ENCODE measurements at regions not wholly inside any gene's neighbourhood (a gene's known extent, or its start where the extent isn't known, plus 50 kb on each side); places are given as distances from the start of the nearest gene placed in this dataset.

DNA sequence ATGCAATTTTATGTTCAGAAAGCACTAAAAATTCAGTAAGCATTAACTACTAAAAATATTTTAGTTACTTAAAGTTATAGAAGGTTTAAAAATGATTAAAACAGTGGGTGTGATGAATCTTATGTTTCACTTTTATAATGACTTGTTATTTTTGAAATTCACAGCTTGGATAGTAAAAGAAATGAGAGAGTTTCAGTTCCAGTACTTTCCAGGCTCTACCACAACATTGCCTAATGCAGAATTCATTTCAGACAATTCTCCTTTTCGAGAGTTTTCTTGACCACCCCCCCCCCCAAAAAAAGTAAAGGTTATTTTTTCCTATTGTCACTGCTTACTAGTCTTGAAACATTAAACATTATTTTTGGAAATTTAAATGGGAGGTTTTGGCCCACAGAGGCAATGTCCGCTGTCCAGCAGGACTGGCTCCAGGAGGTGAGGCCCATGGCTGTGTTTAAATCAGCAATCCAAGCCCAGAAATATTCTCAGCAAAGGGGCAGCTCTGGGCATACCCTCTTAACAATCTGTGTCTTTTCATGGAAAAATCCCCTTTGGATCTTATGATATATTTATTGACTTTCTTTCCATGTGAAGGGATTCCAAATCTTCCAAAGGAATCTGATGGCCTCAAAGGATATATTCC lies 519.9 kb downstream of the MAFB start:
- no peak overlapping the region for H3K27ac ChIP-seq
- H3K4me3 ChIP-seq: no peak overlapping the region
- TF ChIP-seq, protein P1, sequence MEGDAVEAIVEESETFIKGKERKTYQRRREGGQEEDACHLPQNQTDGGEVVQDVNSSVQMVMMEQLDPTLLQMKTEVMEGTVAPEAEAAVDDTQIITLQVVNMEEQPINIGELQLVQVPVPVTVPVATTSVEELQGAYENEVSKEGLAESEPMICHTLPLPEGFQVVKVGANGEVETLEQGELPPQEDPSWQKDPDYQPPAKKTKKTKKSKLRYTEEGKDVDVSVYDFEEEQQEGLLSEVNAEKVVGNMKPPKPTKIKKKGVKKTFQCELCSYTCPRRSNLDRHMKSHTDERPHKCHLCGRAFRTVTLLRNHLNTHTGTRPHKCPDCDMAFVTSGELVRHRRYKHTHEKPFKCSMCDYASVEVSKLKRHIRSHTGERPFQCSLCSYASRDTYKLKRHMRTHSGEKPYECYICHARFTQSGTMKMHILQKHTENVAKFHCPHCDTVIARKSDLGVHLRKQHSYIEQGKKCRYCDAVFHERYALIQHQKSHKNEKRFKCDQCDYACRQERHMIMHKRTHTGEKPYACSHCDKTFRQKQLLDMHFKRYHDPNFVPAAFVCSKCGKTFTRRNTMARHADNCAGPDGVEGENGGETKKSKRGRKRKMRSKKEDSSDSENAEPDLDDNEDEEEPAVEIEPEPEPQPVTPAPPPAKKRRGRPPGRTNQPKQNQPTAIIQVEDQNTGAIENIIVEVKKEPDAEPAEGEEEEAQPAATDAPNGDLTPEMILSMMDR (IDR thresholded peaks at IDR 0.05): no peak
- DNase-seq (ENCODE audit: low spot score): no peak

DNA sequence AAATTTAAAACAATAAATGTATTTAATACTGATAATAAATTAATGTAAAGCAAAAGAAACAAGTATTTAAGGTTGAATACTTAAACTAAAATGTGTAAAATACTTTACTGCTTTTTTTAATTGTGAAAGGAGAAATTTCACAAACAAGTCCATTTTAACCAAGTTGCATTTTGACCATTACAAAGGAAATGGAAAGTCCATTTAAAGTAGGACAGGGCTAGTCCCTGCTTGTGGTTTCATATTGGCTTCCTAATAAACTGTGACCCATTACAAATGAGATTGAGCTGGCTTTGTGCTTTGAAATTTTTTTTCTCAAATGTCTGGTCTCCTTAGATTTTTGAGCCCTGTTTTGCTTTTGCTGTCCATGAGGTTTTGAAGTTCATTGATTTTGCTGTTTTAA lies 527.6 kb downstream of the MAFB start:
- DNase-seq (ENCODE audit: low spot score): no peak
- Histone ChIP-seq H3K4me3 (no peak overlapping the region), H3K27ac (no peak overlapping the region)
- TF ChIP-seq, protein P1 (IDR thresholded peaks at IDR 0.05): no peak

DNA sequence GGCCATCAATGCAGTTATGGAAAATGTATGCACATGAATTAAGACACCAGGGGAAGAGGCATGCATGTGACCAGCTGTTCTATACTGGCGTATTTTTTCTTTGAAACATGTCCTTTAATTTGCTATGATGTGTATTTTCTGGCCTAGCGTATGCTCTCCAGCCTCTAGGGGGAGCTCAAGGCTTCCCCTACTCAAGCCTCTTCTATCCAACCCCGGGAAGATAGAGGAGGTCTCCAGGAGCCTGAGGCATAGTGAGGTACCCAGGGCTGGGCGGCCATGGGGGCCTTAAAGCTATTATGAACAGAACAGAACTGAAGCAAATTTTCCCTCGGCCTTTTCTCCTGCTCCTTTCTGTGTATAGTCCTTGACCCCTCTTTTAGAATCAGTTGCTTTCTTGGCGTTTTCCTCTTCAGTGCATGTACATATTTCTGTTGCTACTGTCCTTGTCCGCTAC lies 528.9 kb downstream of the MAFB start:
- no peak overlapping the region for H3K4me3 ChIP-seq
- no peak for DNase-seq (ENCODE audit: low spot score)
- TF ChIP-seq, protein P1 (IDR thresholded peaks at IDR 0.05): peak; percentile 59
- H3K27ac ChIP-seq: no peak overlapping the region

DNA sequence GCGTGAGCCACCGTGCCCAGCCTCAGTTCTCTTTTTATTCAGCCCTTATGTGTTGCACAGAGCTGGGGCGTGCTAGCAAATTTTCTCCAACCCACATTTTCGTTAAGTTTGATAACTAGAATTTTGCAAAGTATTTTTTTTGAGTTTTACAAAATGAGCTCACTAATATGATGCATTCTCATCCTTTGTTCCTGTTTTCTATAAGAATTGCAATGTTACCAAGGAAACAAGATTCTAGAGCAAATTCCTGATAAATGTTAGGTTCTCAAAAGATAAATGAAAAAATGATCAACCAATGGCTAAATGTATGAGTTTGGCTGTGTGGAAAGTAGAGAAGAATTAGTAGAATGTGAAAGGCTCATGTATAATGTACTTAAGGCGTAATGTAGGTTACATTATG lies 529.8 kb downstream of the MAFB start:
- no peak for DNase-seq (ENCODE audit: low spot score)

DNA sequence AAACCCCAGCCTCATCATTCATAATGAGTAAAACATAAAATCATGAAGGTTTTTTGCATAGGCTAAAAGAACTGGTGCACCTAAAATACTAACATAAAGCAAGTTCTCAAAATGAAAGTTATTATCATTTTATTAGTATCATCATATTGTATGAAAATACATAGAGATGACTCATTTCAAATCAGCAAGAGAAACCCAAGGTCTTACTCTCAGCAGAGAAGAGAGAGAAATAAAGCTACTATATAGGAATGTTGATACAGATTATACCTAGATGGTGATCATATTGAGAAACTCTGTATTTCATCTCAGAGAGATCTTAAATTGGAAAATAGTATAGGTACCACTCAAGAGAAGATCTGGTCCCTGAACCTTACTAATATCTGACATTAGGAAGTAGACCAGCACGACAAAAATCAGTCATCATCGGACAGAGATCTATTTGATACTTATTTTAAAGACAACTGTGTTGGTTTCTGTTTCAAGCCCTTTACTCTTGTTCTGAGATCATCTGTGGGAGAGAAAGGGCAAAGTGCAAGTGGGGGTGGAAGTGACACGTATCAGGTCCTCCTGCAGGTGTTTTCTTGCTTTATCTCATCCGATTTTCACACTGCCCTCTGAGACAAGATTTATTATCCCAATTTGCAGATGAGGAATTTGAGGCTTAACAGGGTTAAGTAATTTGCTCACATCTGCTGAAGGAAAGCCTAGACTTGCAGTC lies 532.3 kb downstream of the MAFB start:
- Histone ChIP-seq H3K27ac (no peak overlapping the region), H3K4me3 (no peak overlapping the region)
- TF ChIP-seq, protein P1 (IDR thresholded peaks at IDR 0.05): no peak
- DNase-seq (ENCODE audit: low spot score): no peak

More for the DNA sequence above, 529.8 kb downstream of the MAFB start:
- H3K27ac ChIP-seq: no peak overlapping the region
- TF ChIP-seq, protein P1 (IDR thresholded peaks at IDR 0.05): no peak
- H3K4me3 ChIP-seq: no peak overlapping the region

DNA sequence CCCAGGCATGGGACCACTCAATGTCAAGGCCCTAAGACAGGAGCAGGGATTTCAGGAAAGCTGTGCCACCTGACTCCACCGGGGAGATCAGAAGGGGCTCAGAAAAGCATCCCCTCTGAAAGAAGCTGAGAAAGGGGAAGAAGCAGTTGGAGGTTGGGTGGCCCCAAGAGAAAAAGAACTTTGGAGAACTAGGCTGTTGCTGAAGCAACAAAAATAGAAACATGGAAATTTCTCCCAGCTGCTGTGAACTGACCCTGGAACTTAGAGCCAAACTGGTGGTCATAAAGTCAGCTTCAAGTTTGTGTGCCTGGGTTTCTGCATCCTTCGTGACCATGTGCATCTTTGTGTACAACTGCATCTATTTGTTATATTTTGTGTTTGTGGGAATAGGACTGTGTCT lies 534.5 kb downstream of the MAFB start:
- peak overlapping the region in 1 of 2 donors; percentile 26 for H3K27ac ChIP-seq
- no peak for DNase-seq (ENCODE audit: low spot score)
- TF ChIP-seq, protein P1 (IDR thresholded peaks at IDR 0.05): no peak
- H3K4me3 ChIP-seq: no peak overlapping the region

DNA sequence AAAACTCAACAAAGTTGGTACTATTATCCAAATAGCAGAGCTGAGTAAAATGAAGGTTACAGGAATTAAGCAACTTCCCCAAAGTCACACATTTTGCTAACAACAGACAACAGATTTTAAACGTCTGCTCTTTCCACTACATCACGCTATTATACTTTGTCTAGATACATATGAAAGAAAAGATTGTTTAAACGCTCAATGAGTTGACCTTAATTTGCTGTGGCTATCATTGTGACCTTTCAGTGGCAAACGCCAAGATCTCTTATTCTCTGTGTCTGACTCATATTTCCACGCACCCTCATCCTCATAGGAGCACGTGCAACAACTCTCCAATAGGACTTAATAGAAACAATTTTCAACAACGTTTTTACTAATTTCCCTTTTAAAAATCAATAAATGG lies 540.1 kb downstream of the MAFB start:
- Histone ChIP-seq H3K27ac (no peak overlapping the region), H3K4me3 (no peak overlapping the region)
- no peak for DNase-seq (ENCODE audit: low spot score)
- TF ChIP-seq, protein P1 (IDR thresholded peaks at IDR 0.05): no peak

Data from coronary artery (tissue), 2 donors.